ENCODE measurements at regions not wholly inside any gene's neighbourhood (a gene's known extent, or its start where the extent isn't known, plus 50 kb on each side); places are given as distances from the start of the nearest gene placed in this dataset.

GRCh38 chr14:89614009-89614691, 197.1 kb upstream of the FOXN3 start:
- Mint-ChIP-seq H3K4me1 (peaks cover 58% of the 10 kb centered on the region), H3K9me3 (peaks cover 7% of the 10 kb centered on the region), H3K36me3 (ENCODE audit: low read depth) (peaks cover 28% of the 10 kb centered on the region), H3K27ac (peak overlapping the region; percentile 85), H3K27me3 (no peaks in the 10 kb centered on the region), H3K4me3 (peak overlapping the region; percentile 97)
- intact Hi-C loops (cut with micrococcal nuclease) = no loop called here
- DNase-seq = no peak

GRCh38 chr14:89613260-89614008, 196.4 kb upstream of the FOXN3 start:
- H3K27me3 Mint-ChIP-seq = no peaks in the 10 kb centered on the region
- peaks cover 63% of the 10 kb centered on the region for H3K4me1 Mint-ChIP-seq
- intact Hi-C loops (cut with micrococcal nuclease) = no loop called here
- peak overlapping the region; percentile 70 for H3K4me3 Mint-ChIP-seq
- H3K27ac Mint-ChIP-seq = peak overlapping the region; percentile 85
- H3K9me3 Mint-ChIP-seq = peaks cover 12% of the 10 kb centered on the region
- peak; percentile 69 for DNase-seq
- peaks cover 35% of the 10 kb centered on the region for H3K36me3 Mint-ChIP-seq (ENCODE audit: low read depth)

- H3K27me3 Mint-ChIP-seq = no peaks in the 10 kb centered on the region
- H3K27ac Mint-ChIP-seq = no peak overlapping the region
- peaks cover 38% of the 10 kb centered on the region for H3K4me1 Mint-ChIP-seq
- no peak for DNase-seq
- no peak overlapping the region for H3K4me3 Mint-ChIP-seq
- H3K9me3 Mint-ChIP-seq = peaks cover 19% of the 10 kb centered on the region
- intact Hi-C loops (cut with micrococcal nuclease) = no loop called here
- peaks cover 62% of the 10 kb centered on the region for H3K36me3 Mint-ChIP-seq (ENCODE audit: low read depth)
These were observed 192.6 kb upstream of the FOXN3 start for GRCh38 chr14:89609500-89610100.

GRCh38 chr14:89607453-89607852, 190.4 kb upstream of the FOXN3 start:
- Mint-ChIP-seq H3K4me3 (no peak overlapping the region), H3K4me1 (peaks cover 35% of the 10 kb centered on the region), H3K27ac (no peak overlapping the region), H3K9me3 (peaks cover 19% of the 10 kb centered on the region), H3K27me3 (no peaks in the 10 kb centered on the region), H3K36me3 (ENCODE audit: low read depth) (peaks cover 71% of the 10 kb centered on the region)
- intact Hi-C loops (cut with micrococcal nuclease) = no loop called here
- DNase-seq = no peak

GRCh38 chr14:89603938-89604480, 187.0 kb upstream of the FOXN3 start:
- DNase-seq = no peak
- no peak overlapping the region for H3K4me3 Mint-ChIP-seq
- H3K27me3 Mint-ChIP-seq = no peaks in the 10 kb centered on the region
- H3K9me3 Mint-ChIP-seq = peaks cover 18% of the 10 kb centered on the region
- intact Hi-C loops (cut with micrococcal nuclease) = no loop called here
- peaks cover 76% of the 10 kb centered on the region for H3K36me3 Mint-ChIP-seq (ENCODE audit: low read depth)
- H3K4me1 Mint-ChIP-seq = peaks cover 29% of the 10 kb centered on the region
- H3K27ac Mint-ChIP-seq = no peak overlapping the region

GRCh38 chr14:89600950-89601826, 184.2 kb upstream of the FOXN3 start:
- Mint-ChIP-seq H3K36me3 (ENCODE audit: low read depth) (peaks cover 72% of the 10 kb centered on the region), H3K27me3 (no peaks in the 10 kb centered on the region), H3K27ac (no peak overlapping the region), H3K4me3 (no peak overlapping the region), H3K4me1 (peaks cover 22% of the 10 kb centered on the region), H3K9me3 (peaks cover 17% of the 10 kb centered on the region)
- intact Hi-C loops (cut with micrococcal nuclease) = no loop called here
- no peak for DNase-seq

- Mint-ChIP-seq H3K36me3 (ENCODE audit: low read depth) (peaks cover 68% of the 10 kb centered on the region), H3K27ac (no peak overlapping the region), H3K9me3 (peaks cover 12% of the 10 kb centered on the region)
These were observed 183.0 kb upstream of the FOXN3 start for GRCh38 chr14:89600029-89600428.

GRCh38 chr14:89598548-89599186, 181.6 kb upstream of the FOXN3 start:
- Mint-ChIP-seq H3K4me3 (no peak overlapping the region), H3K4me1 (peaks cover 6% of the 10 kb centered on the region), H3K27me3 (no peaks in the 10 kb centered on the region), H3K27ac (no peak overlapping the region), H3K9me3 (peaks cover 12% of the 10 kb centered on the region), H3K36me3 (ENCODE audit: low read depth) (peaks cover 69% of the 10 kb centered on the region)
- intact Hi-C loops (cut with micrococcal nuclease) = no loop called here
- no peak for DNase-seq

More at GRCh38 chr14:89600029-89600428, 183.0 kb upstream of the FOXN3 start:
- Mint-ChIP-seq H3K4me1 (peaks cover 20% of the 10 kb centered on the region), H3K4me3 (no peak overlapping the region), H3K27me3 (no peaks in the 10 kb centered on the region)
- no peak for DNase-seq
- intact Hi-C loops (cut with micrococcal nuclease) = no loop called here

- no peak overlapping the region for H3K27ac Mint-ChIP-seq
- no peak for DNase-seq
- H3K36me3 Mint-ChIP-seq (ENCODE audit: low read depth) = peaks cover 65% of the 10 kb centered on the region
- intact Hi-C loops (cut with micrococcal nuclease) = no loop called here
- no peaks in the 10 kb centered on the region for H3K27me3 Mint-ChIP-seq
- peaks cover 25% of the 10 kb centered on the region for H3K4me1 Mint-ChIP-seq
- peaks cover 11% of the 10 kb centered on the region for H3K9me3 Mint-ChIP-seq
- H3K4me3 Mint-ChIP-seq = no peak overlapping the region
These were observed 175.9 kb upstream of the FOXN3 start for GRCh38 chr14:89592961-89593360.

GRCh38 chr14:89589400-89590118, 172.5 kb upstream of the FOXN3 start:
- H3K9me3 Mint-ChIP-seq = peaks cover 11% of the 10 kb centered on the region
- intact Hi-C loops (cut with micrococcal nuclease) = no loop called here
- peaks cover 61% of the 10 kb centered on the region for H3K36me3 Mint-ChIP-seq (ENCODE audit: low read depth)
- H3K4me3 Mint-ChIP-seq = no peak overlapping the region
- H3K4me1 Mint-ChIP-seq = peaks cover 42% of the 10 kb centered on the region
- no peaks in the 10 kb centered on the region for H3K27me3 Mint-ChIP-seq
- peak overlapping the region; percentile 35 for H3K27ac Mint-ChIP-seq
- DNase-seq = no peak

- Mint-ChIP-seq H3K27me3 (no peaks in the 10 kb centered on the region), H3K9me3 (peaks cover 11% of the 10 kb centered on the region), H3K27ac (no peak overlapping the region), H3K4me3 (no peak overlapping the region), H3K36me3 (ENCODE audit: low read depth) (peaks cover 56% of the 10 kb centered on the region), H3K4me1 (peaks cover 42% of the 10 kb centered on the region)
- intact Hi-C loops (cut with micrococcal nuclease) = no loop called here
- no peak for DNase-seq
These were observed 171.8 kb upstream of the FOXN3 start for GRCh38 chr14:89588840-89589296.

- Mint-ChIP-seq H3K4me3 (no peak overlapping the region), H3K4me1 (peaks cover 42% of the 10 kb centered on the region), H3K36me3 (ENCODE audit: low read depth) (peaks cover 57% of the 10 kb centered on the region), H3K9me3 (peaks cover 11% of the 10 kb centered on the region), H3K27me3 (no peaks in the 10 kb centered on the region), H3K27ac (no peak overlapping the region)
- DNase-seq = no peak
- intact Hi-C loops (cut with micrococcal nuclease) = no loop called here
These were observed 171.0 kb upstream of the FOXN3 start for GRCh38 chr14:89588016-89588415.
